OCI-LY1 (cell line): ENCODE measurements at regions not wholly inside any gene's neighbourhood (a gene's known extent, or its start where the extent isn't known, plus 50 kb on each side); places are given as distances from the start of the nearest gene placed in this dataset.

Experiments
- H2AFZ ChIP-seq: fragments of 200-600 bp; sonication (generic), shearing (Covaris generic); 2 replicates; pipeline ENCODE4 v1.6.0; 2014; ENCODE audit warnings: antibody characterized with exemption, mild to moderate bottlenecking, low read length
- H3F3A ChIP-seq: fragments of 200-600 bp; sonication (generic), shearing (Covaris generic); 2 replicates; pipeline ENCODE4 v1.6.0; 2014; ENCODE audit warnings: mild to moderate bottlenecking, antibody characterized with exemption, low read length, moderate library complexity; ENCODE audit not compliant: insufficient read depth
- H3K27ac ChIP-seq: fragments of 200-600 bp; sonication (generic); 2 replicates; pipeline ENCODE4 v1.5.1; 2014; ENCODE audit warnings: low read length, mixed run types, mild to moderate bottlenecking, low read depth; ENCODE audit not compliant: poor library complexity, severe bottlenecking
- H3K27me3 ChIP-seq: fragments of 200-600 bp; sonication (generic); 2 replicates; pipeline ENCODE4 v1.6.0; 2014; ENCODE audit warnings: antibody characterized with exemption, mild to moderate bottlenecking, low read length, moderate library complexity; ENCODE audit not compliant: insufficient read depth
- H3K36me3 ChIP-seq: fragments of 200-600 bp; sonication (generic); 2 replicates; pipeline ENCODE4 v1.6.1; 2014; ENCODE audit warnings: mild to moderate bottlenecking, antibody characterized with exemption, low read length, moderate library complexity, mixed read lengths; ENCODE audit not compliant: insufficient read depth
- H3K4me1 ChIP-seq: fragments of 200-600 bp; sonication (generic); 2 replicates; pipeline ENCODE4 v1.5.1; 2014; ENCODE audit warnings: mild to moderate bottlenecking, low read length, moderate library complexity; ENCODE audit not compliant: insufficient read depth, severe bottlenecking
- H3K4me2 ChIP-seq: fragments of 200-600 bp; sonication (generic), shearing (Covaris generic); 2 replicates; pipeline ENCODE4 v1.6.1; 2014; ENCODE audit warnings: low read length
- H3K4me3 ChIP-seq: fragments of 200-600 bp; sonication (generic); 2 replicates; pipeline ENCODE4 v1.5.1; 2014; ENCODE audit warnings: low read length, low read depth, mild to moderate bottlenecking, mixed read lengths; ENCODE audit not compliant: poor library complexity, severe bottlenecking
- H3K79me2 ChIP-seq: fragments of 200-600 bp; shearing (Covaris generic); 2 replicates; pipeline ENCODE4 v1.6.1; 2016; ENCODE audit warnings: mixed run types, low read length, mixed read lengths; ENCODE audit not compliant: insufficient read depth
- H3K9ac ChIP-seq: fragments of 200-600 bp; sonication (generic), shearing (Covaris generic); 2 replicates; pipeline ENCODE4 v1.6.1; 2014; ENCODE audit warnings: mild to moderate bottlenecking, low read length, mixed read lengths
- H3K9me2 ChIP-seq: fragments of 200-600 bp; sonication (generic), shearing (Covaris generic); 2 replicates; pipeline ENCODE4 v1.6.1; 2014; ENCODE audit warnings: low read depth, mild to moderate bottlenecking, low read length, mixed read lengths
- H3K9me3 ChIP-seq: fragments of 200-600 bp; shearing (Covaris generic); 2 replicates; pipeline ENCODE4 v1.6.1; 2014; ENCODE audit warnings: low read length, mixed read lengths
- H4K20me1 ChIP-seq: fragments of 200-600 bp; sonication (generic), shearing (Covaris generic); 2 replicates; pipeline ENCODE4 v1.6.0; 2016; ENCODE audit warnings: mild to moderate bottlenecking, low read length; ENCODE audit not compliant: insufficient read depth
- EZH2 ChIP-seq: fragments of 200-600 bp; sonication (generic), shearing (Covaris generic); IDR thresholded peaks from 2 replicates; pipeline ENCODE4 v1.8.0; 2017; ENCODE audit warnings: borderline replicate concordance, mixed run types, mild to moderate bottlenecking, antibody characterized with exemption, low read length, moderate library complexity, mixed read lengths
- TF ChIP-seq, protein P1 (sequence below): fragments of 200-600 bp; sonication (generic), shearing (Covaris generic); IDR thresholded peaks from 2 replicates; pipeline ENCODE4 v1.5.1; 2017; ENCODE audit warnings: mild to moderate bottlenecking, antibody characterized with exemption, low read length, moderate library complexity, mixed read lengths

DNA sequence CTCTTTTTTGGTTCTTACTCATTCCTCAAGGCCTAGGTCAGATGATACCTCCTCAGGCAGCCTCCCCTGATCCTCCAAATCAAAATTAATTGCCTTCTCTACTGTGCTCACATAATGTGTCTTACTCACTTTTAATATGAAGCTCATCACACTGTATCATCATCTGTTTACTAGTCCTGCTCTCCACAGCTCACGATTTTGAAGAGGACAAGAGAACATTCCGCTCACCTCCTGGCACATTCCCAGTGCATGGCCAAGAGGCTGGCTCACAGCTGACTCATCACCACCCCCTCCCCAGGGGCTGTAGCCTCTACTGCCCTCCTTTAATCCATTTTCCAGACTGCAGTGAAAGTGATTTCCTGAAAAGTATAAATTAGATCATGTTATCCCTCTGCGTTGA lies 133.1 kb downstream of the ALDH8A1 start:
- no peak overlapping the region for H3K9ac ChIP-seq
- no peaks in the 10 kb centered on the region for H3K9me3 ChIP-seq
- no peak for TF ChIP-seq EZH2
- TF ChIP-seq, protein P1, sequence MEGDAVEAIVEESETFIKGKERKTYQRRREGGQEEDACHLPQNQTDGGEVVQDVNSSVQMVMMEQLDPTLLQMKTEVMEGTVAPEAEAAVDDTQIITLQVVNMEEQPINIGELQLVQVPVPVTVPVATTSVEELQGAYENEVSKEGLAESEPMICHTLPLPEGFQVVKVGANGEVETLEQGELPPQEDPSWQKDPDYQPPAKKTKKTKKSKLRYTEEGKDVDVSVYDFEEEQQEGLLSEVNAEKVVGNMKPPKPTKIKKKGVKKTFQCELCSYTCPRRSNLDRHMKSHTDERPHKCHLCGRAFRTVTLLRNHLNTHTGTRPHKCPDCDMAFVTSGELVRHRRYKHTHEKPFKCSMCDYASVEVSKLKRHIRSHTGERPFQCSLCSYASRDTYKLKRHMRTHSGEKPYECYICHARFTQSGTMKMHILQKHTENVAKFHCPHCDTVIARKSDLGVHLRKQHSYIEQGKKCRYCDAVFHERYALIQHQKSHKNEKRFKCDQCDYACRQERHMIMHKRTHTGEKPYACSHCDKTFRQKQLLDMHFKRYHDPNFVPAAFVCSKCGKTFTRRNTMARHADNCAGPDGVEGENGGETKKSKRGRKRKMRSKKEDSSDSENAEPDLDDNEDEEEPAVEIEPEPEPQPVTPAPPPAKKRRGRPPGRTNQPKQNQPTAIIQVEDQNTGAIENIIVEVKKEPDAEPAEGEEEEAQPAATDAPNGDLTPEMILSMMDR: no peak
- no peaks in the 10 kb centered on the region for H3K27me3 ChIP-seq
- no peaks in the 10 kb centered on the region for H4K20me1 ChIP-seq
- no peak overlapping the region for H3K4me3 ChIP-seq
- no peaks in the 10 kb centered on the region for H3K9me2 ChIP-seq
- H2AFZ ChIP-seq: no peak overlapping the region
- no peaks in the 10 kb centered on the region for H3K79me2 ChIP-seq
- H3K4me1 ChIP-seq: no peaks in the 10 kb centered on the region
- H3F3A ChIP-seq: no peaks in the 10 kb centered on the region
- no peak overlapping the region for H3K27ac ChIP-seq
- H3K4me2 ChIP-seq: no peak overlapping the region
- no peaks in the 10 kb centered on the region for H3K36me3 ChIP-seq

DNA sequence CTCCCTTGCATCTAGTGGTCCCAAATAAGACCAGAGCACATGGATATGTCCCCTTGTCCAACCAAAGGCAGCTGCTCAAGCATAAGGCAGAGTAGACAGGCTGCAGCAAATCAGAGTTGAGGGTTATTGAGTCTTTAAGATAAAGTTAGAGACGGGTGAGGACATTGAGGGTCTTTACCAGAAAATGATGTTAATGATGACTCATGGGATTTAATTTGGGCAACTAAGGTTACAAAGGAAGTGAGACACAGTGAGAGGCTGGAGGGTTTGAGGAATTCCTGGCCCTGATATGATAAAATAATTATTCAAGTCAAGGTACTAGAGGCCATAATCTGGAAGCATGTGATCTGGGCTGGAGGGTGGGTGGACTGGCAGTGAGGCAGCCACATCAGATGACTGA lies 133.6 kb downstream of the ALDH8A1 start:
- Histone ChIP-seq H3K27me3 (no peaks in the 10 kb centered on the region), H3F3A (no peaks in the 10 kb centered on the region), H3K79me2 (no peaks in the 10 kb centered on the region), H3K9ac (no peak overlapping the region), H4K20me1 (no peaks in the 10 kb centered on the region), H3K9me2 (no peaks in the 10 kb centered on the region), H2AFZ (no peak overlapping the region), H3K27ac (no peak overlapping the region), H3K36me3 (no peaks in the 10 kb centered on the region), H3K4me2 (no peak overlapping the region), H3K4me1 (no peaks in the 10 kb centered on the region), H3K9me3 (no peaks in the 10 kb centered on the region), H3K4me3 (no peak overlapping the region)
- no peak for TF ChIP-seq EZH2
- TF ChIP-seq, protein P1: no peak

DNA sequence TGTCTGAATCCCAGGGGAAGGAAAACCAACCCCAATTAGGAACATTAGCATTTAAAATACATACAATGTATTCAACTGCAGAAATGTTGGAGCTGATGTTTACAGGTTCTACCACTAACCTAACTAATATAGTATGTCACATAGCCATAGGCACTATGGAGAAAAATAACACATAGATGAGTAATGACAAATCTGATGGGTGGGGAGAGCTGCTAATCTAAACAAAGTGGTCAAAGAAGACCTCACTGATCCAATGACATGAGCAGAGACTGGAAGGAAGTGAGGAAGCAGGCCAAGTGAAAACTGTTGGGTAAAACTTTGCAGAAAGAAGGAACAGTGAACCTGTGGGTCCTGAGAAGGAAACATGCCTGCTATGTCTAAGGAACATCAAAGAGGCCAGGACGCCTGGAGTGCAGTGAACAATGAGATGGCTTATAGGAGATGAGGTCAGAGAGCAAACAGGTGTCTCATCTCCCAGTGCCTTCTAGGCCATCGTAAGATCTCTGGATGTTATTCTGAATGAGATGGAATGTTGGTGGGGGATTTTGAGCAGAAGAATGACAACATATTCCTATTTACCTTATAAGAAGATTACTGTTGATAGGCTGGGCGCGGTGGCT lies 135.7 kb downstream of the ALDH8A1 start:
- no peak overlapping the region for H3K4me2 ChIP-seq
- H3F3A ChIP-seq: no peaks in the 10 kb centered on the region
- H4K20me1 ChIP-seq: no peaks in the 10 kb centered on the region
- H3K36me3 ChIP-seq: no peaks in the 10 kb centered on the region
- no peak overlapping the region for H3K27ac ChIP-seq
- H3K27me3 ChIP-seq: no peaks in the 10 kb centered on the region
- H3K9me3 ChIP-seq: no peaks in the 10 kb centered on the region
- H3K4me1 ChIP-seq: no peaks in the 10 kb centered on the region
- no peak for TF ChIP-seq EZH2
- TF ChIP-seq, protein P1: no peak
- H2AFZ ChIP-seq: no peak overlapping the region
- H3K9me2 ChIP-seq: no peaks in the 10 kb centered on the region
- no peak overlapping the region for H3K9ac ChIP-seq
- no peaks in the 10 kb centered on the region for H3K79me2 ChIP-seq
- H3K4me3 ChIP-seq: no peak overlapping the region
